K562 (cell line): ENCODE measurements at regions not wholly inside any gene's neighbourhood (a gene's known extent, or its start where the extent isn't known, plus 50 kb on each side); places are given as distances from the start of the nearest gene placed in this dataset.

ENCODE experiments used
- ATAC-seq: fragments of 200-7000 bp; cut with Tn5 transposase; 3 replicates; pipeline ENCODE4 v1.9.1; 2020; ENCODE audit warnings: moderate library complexity
- BruUV-seq: library from RNA; stranded (reverse); fragments of 400-500 nt; replicated peaks from 2 replicates; lab custom pipeline; 2021; lab: Mats Ljungman, UMichigan
- CTCF ChIA-PET: fragments of 300-600 bp; formaldehyde crosslinking; extraction: SDS; loops from one replicate; lab custom pipeline; 2021; ENCODE audit warnings: low intra/inter-chr PET ratio; lab: Yijun Ruan, JAX
- POLR2A ChIA-PET: fragments of 300-600, 350-650 bp; sonication (Branson Sonifier 250); formaldehyde crosslinking; extraction: SDS; loops from one replicate; lab custom pipeline; 2021; ENCODE audit warnings: antibody characterized with exemption, inconsistent platforms; lab: Yijun Ruan, JAX
- DNase-seq, 4 experiments: peaks; one replicate each; pipeline versions ENCODE4 v3.0.0 to v3.0.0-alpha.2; 2011 to 2018; ENCODE audit warnings: low spot score in 3 of 4, mixed read lengths in 3 of 4; ENCODE audit errors: extremely low read depth in 1 of 4
- FAIRE-seq: peaks from 2 replicates; lab custom pipeline; 2011; peaks lifted over from hg19 to GRCh38; lab: Jason Lieb, UNC
- H2AFZ ChIP-seq: 2 replicates; pipeline ENCODE4 v1.6.0; 2011; ENCODE audit warnings: low read depth, low read length, control low read depth, inconsistent platforms
- H3K27ac ChIP-seq: fragments of 200-600 bp; 3 replicates; pipeline ENCODE4 v1.8.0; 2011; ENCODE audit warnings: low read depth, mild to moderate bottlenecking, control low read depth, inconsistent platforms, low read length, moderate library complexity, mixed read lengths; ENCODE audit errors: extremely low read depth
- H3K27me3 ChIP-seq, 2 experiments: fragments of 300-600 bp in 1 of 2; 2 replicates in 1 of 2; 3 replicates in 1 of 2; pipeline versions ENCODE4 v1.6.0 to v1.8.0; 2011; ENCODE audit warnings: inconsistent platforms in 2 of 2, low read length in 2 of 2, mild to moderate bottlenecking in 1 of 2, mixed read lengths in 1 of 2, moderate library complexity in 1 of 2; ENCODE audit not compliant: control insufficient read depth in 2 of 2, insufficient read depth in 2 of 2
- H3K36me3 ChIP-seq: fragments of 300-600 bp; 3 replicates; pipeline ENCODE4 v1.8.0; 2011; ENCODE audit warnings: mild to moderate bottlenecking, low read length, inconsistent platforms; ENCODE audit not compliant: control insufficient read depth, insufficient read depth
- H3K4me1 ChIP-seq, 2 experiments: fragments of 200-600 bp in 1 of 2; replicated peaks in 1 of 2; 2 replicates in 1 of 2; 3 replicates in 1 of 2; pipeline versions ENCODE4 v1.5.1 to v1.8.0; 2011; ENCODE audit warnings: inconsistent platforms in 2 of 2, low read length in 2 of 2, mild to moderate bottlenecking in 1 of 2, mixed read lengths in 1 of 2, moderate library complexity in 1 of 2; ENCODE audit not compliant: control insufficient read depth in 2 of 2, insufficient read depth in 2 of 2
- H3K4me2 ChIP-seq: 2 replicates; pipeline ENCODE4 v1.6.1; 2011; ENCODE audit warnings: low read length, control low read depth, inconsistent platforms, mixed read lengths; ENCODE audit not compliant: insufficient read depth
- H3K4me3 ChIP-seq: fragments of 200-600 bp; sonication (generic), shearing (Covaris generic); 2 replicates; pipeline ENCODE4 v1.5.1; 2016; ENCODE audit warnings: control low read depth, inconsistent platforms
- H3K79me2 ChIP-seq: fragments of 200-600 bp; 3 replicates; pipeline ENCODE4 v1.8.0; 2011; ENCODE audit warnings: low read length, inconsistent platforms; ENCODE audit not compliant: control insufficient read depth, insufficient read depth
- H3K9ac ChIP-seq, 2 experiments: 2 replicates each; pipeline versions ENCODE4 v1.6.0 to v1.6.1; 2011; ENCODE audit warnings: low read depth in 2 of 2, low read length in 2 of 2, control low read depth in 1 of 2, inconsistent platforms in 1 of 2, mild to moderate bottlenecking in 1 of 2, mixed read lengths in 1 of 2; ENCODE audit not compliant: insufficient read depth in 1 of 2
- H3K9me1 ChIP-seq: one replicate; pipeline ENCODE4 v1.6.0; 2011; ENCODE audit warnings: inconsistent platforms, mild to moderate bottlenecking, low read length, moderate library complexity; ENCODE audit not compliant: control insufficient read depth, insufficient read depth
- H3K9me3 ChIP-seq: replicated peaks from 2 replicates; pipeline ENCODE4 v1.5.1; 2011; ENCODE audit warnings: low read depth, low read length, inconsistent platforms; ENCODE audit not compliant: control insufficient read depth, insufficient read depth
- H4K20me1 ChIP-seq: replicated peaks from 2 replicates; pipeline ENCODE4 v1.6.1; 2011; ENCODE audit warnings: low read length, inconsistent platforms, mixed read lengths; ENCODE audit not compliant: control insufficient read depth, insufficient read depth
- ATF7 ChIP-seq: fragments of 450-650 bp; IDR thresholded peaks from 2 replicates; pipeline ENCODE4 v1.7.1; 2014; ENCODE audit warnings: mild to moderate bottlenecking, moderate library complexity
- CC2D1A ChIP-seq: fragments of 450-650 bp; IDR thresholded peaks from 2 replicates; pipeline ENCODE4 v1.6.1; 2017; ENCODE audit warnings: mild to moderate bottlenecking
- CHAMP1 ChIP-seq: fragments of 450-650 bp; IDR thresholded peaks from 2 replicates; pipeline ENCODE4 v1.6.1; 2016; ENCODE audit warnings: mild to moderate bottlenecking
- ELF4 ChIP-seq: fragments of 450-650 bp; formaldehyde crosslinking; IDR thresholded peaks from 2 replicates; pipeline ENCODE4 v1.4.0; 2022; ENCODE audit warnings: missing genetic modification characterization
- FIP1L1 ChIP-seq: fragments of 200-400 bp; formaldehyde crosslinking; IDR thresholded peaks from 2 replicates; pipeline ENCODE4 v1.6.1; 2018; ENCODE audit warnings: mild to moderate bottlenecking, low read depth, low read length; ENCODE audit not compliant: poor library complexity, severe bottlenecking
- FOSL1 ChIP-seq: fragments of 200-800 bp; sonication (Bioruptor generic); conservative IDR thresholded peaks from 2 replicates; pipeline ENCODE4 v1.6.1; 2016; ENCODE audit warnings: missing genetic modification characterization, missing compliant biosample characterization
- HIVEP1 ChIP-seq: fragments of 250-450 bp; sonication (Bioruptor Pico); IDR thresholded peaks from 2 replicates; pipeline ENCODE4 v1.4.0; 2020; ENCODE audit warnings: mild to moderate bottlenecking
- JUND ChIP-seq, 2 experiments: IDR thresholded peaks; 2 replicates in 1 of 2; 3 replicates in 1 of 2; pipeline ENCODE4 v1.6.1; 2011; ENCODE audit warnings: borderline replicate concordance in 2 of 2, low read depth in 2 of 2, low read length in 2 of 2, improper control_type of control experiment in 1 of 2, missing biosample characterization in 1 of 2, missing genetic modification characterization in 1 of 2, missing genetic modification reagents in 1 of 2
- MEIS2 ChIP-seq: fragments of 450-650 bp; IDR thresholded peaks from 2 replicates; pipeline ENCODE4 v1.6.1; 2014; ENCODE audit warnings: mild to moderate bottlenecking; ENCODE audit not compliant: partially characterized antibody
- MTA2 ChIP-seq: fragments of 450-650 bp; IDR thresholded peaks from 2 replicates; pipeline ENCODE4 v1.6.1; 2016; ENCODE audit warnings: low read depth
- SIN3A ChIP-seq, 2 experiments: fragments of 150-350 bp in 1 of 2; IDR thresholded peaks; 2 replicates each; pipeline ENCODE4 v1.6.1; 2011 to 2016; ENCODE audit warnings: borderline replicate concordance in 2 of 2, low read depth in 2 of 2, low read length in 2 of 2, mild to moderate bottlenecking in 2 of 2, moderate library complexity in 2 of 2; ENCODE audit not compliant: control insufficient read depth in 1 of 2
- TRIM24 ChIP-seq, 2 experiments: fragments of 450-650 bp; IDR thresholded peaks; 2 replicates each; pipeline ENCODE4 v1.6.1; 2016
- ZBTB11 ChIP-seq, 3 experiments: fragments of 200-800 bp in 1 of 3; fragments of 250-450 bp in 1 of 3; fragments of 450-650 bp in 1 of 3; sonication (Bioruptor Pico) in 1 of 3; sonication (Bioruptor generic) in 1 of 3; formaldehyde crosslinking in 1 of 3; IDR thresholded peaks; 2 replicates each; pipeline versions ENCODE4 v1.6.1 to v1.8.0; 2016 to 2022; ENCODE audit warnings: mild to moderate bottlenecking in 2 of 3, missing genetic modification characterization in 2 of 3, missing compliant biosample characterization in 1 of 3, moderate library complexity in 1 of 3
- ZBTB8A ChIP-seq: fragments of 450-650 bp; IDR thresholded peaks from 2 replicates; pipeline ENCODE4 v1.6.1; 2018; ENCODE audit warnings: mild to moderate bottlenecking, moderate library complexity; ENCODE audit not compliant: partially characterized antibody
- ZNF584 ChIP-seq: fragments of 200-800 bp; sonication (Bioruptor generic); IDR thresholded peaks from 2 replicates; pipeline ENCODE4 v1.6.1; 2016; ENCODE audit warnings: low read depth, mild to moderate bottlenecking, missing genetic modification characterization, missing compliant biosample characterization
- WGBS: fragments of 100-300 bp; shearing (Covaris generic); methylation state at CpG from one replicate; pipeline ENCODE4 v1.1.6; 2016; ENCODE audit warnings: low coverage, mixed read lengths; ENCODE audit not compliant: insufficient coverage; ENCODE audit errors: missing lambda C conversion rate; 5-methylcytosine and 5-hydroxymethylcytosine counted together
- in situ Hi-C: fragments of 300-500 bp; cut with MboI; formaldehyde crosslinking; loops from 4 replicates; pipeline ENCODE4 v1.15.0; 2018; ENCODE audit warnings: inconsistent platforms, mixed read lengths
- intact Hi-C: fragments of 100-400 bp; cut with micrococcal nuclease; formaldehyde crosslinking; loops from 2 replicates; pipeline ENCODE4 v1.14.2; 2022

DNA sequence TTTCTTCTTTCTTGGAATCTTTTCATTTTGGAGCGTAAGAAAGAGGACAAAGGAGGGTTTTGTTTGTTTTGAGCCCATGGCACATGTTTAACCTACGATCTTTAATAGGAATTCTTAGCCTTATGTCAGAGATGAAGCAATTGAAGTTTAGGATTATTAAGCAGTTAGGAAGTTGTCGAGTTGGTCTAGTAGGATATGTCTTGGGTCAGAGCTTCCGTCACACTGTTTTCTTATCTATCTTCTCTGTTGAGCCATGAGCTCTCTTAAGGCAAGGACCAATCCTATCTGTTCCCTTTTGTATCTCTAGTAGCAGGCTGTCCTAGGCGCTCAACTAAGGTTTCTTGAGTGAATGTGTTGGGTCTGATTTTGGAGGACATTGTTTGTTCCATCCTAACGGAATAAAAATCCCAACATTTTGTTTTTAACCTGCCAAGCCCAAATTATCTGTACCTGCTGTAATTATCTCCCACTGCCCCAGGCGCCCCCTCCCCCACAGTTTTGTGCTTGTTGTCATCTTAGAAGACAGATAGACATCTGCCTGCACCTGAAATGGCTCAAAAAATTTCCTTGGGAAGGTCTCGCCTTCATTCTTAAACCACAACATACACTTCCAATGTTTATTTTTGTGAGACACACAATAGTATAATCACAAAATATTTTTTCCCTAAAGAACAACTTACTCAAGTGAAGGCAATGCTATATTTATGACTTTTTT lies 95.3 kb upstream of the GADD45A start:
- CTCF ChIA-PET: no interaction called here
- TF ChIP-seq MTA2 (peak; percentile 61), CC2D1A (no peak), ATF7 (peak; percentile 26; the same call in 1 of the 2 replicates), ZBTB11 (CRISPR knock-in tag; IDR thresholded peaks at IDR 0.05) (0 out of 6 replicates have a peak, but pooled peaks of 1 of the 3 experiments have one; percentile 17), SIN3A (IDR thresholded peaks at IDR 0.05; ENCODE audit: borderline replicate concordance in 2 of 2, control insufficient read depth in 1 of 2, low read depth in 2 of 2, low read length in 2 of 2) (no peak), ZBTB8A (no peak), HIVEP1 (no peak), MEIS2 (peak; percentile 24), FIP1L1 (no peak), CHAMP1 (peak; percentile 30; the same call in 1 of the 2 replicates), ZNF584 (CRISPR knock-in tag) (peak; percentile 53; the same call in 1 of the 2 replicates), TRIM24 (IDR thresholded peaks at IDR 0.05) (peak; percentile 39 to 74; a peak in 2 of 4 replicates), JUND (IDR thresholded peaks at IDR 0.05; ENCODE audit: borderline replicate concordance, low read depth, low read length) (peak; percentile 11; the same call in 1 of the 2 replicates), JUND (tag; IDR thresholded peaks at IDR 0.05; ENCODE audit: borderline replicate concordance, low read depth, low read length) (peak; percentile 32; the same call in 1 of the 3 replicates), ELF4 (no peak), FOSL1 (tag) (peak; percentile 31; the same call in 1 of the 2 replicates)

More for the DNA sequence above, 95.3 kb upstream of the GADD45A start:
- POLR2A ChIA-PET: interaction anchor here (1.4 kb wide), 1 partner anchor 9 kb away, joined by 3 read pairs; no protein-coding TSS in a partner anchor
- Histone ChIP-seq H3K36me3 (no peaks in the 10 kb centered on the region), H3K27me3 (no peaks in the 10 kb centered on the region), H3K4me1 (peaks cover 0 to 22% of the 10 kb centered on the region in 2 experiments; a peak in 3 of 5 replicates), H3K27ac (no peak overlapping the region), H3K4me2 (peak overlapping the region; percentile 2; the same call in 1 of the 2 replicates), H4K20me1 (no peaks in the 10 kb centered on the region), H3K9ac (no peak overlapping the region), H3K9me3 (no peaks in the 10 kb centered on the region), H2AFZ (peak overlapping the region; percentile 51), H3K79me2 (no peaks in the 10 kb centered on the region), H3K9me1 (no peaks in the 10 kb centered on the region), H3K4me3 (no peak overlapping the region)
- 8% methylated on average over 8 of the region's 8 CpGs for WGBS
- no TSS peak for BruUV-seq
- peak; percentile 98 for FAIRE-seq
- DNase-seq: peak; percentile 45 to 88 (median 63)
- in situ Hi-C loops (no loop called here), intact Hi-C loops (no loop called here)
- ATAC-seq: peak; percentile 94
